ENCODE measurements at regions not wholly inside any gene's neighbourhood (a gene's known extent, or its start where the extent isn't known, plus 50 kb on each side); places are given as distances from the start of the nearest gene placed in this dataset.

DNA sequence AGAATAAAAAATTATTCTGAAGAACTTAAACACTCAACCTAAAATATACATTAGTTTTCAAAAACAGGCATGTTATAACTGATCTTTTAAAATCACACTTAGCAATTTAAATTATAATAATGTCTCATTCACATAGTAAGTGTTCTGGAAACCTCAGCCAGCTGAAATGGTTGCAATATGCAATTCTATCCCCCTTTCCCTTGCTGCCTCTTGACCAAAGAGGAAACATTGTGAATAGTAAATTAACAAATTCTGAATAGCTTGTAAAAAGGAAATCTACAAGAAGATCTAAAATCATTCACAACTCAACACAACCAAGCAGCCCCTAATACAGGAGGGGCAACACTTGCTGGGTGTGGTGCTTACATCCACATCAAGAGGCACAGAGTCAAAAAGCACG is 431.9 kb downstream of the BCAT1 start:
- Histone ChIP-seq H3K4me2 (ENCODE audit: low read depth, low read length) (no peak overlapping the region), H3K9me3 (ENCODE audit: low read length) (peaks cover 9% of the 10 kb centered on the region), H4K20me1 (ENCODE audit: insufficient read depth, low read length) (no peaks in the 10 kb centered on the region), H3K4me3 (replicated peaks in 1 of 3; ENCODE audit: insufficient read depth in 1 of 3, low read depth in 2 of 3, low read length in 3 of 3) (no peak overlapping the region), H3K27me3 (ENCODE audit: control insufficient read depth in 1 of 2, insufficient read depth in 2 of 2, low read length in 2 of 2) (no peaks in the 10 kb centered on the region), H3K36me3 (replicated peaks in 1 of 2; ENCODE audit: control insufficient read depth in 1 of 2, insufficient read depth in 2 of 2, low read length in 2 of 2) (no peaks in the 10 kb centered on the region), H3K27ac (ENCODE audit: extremely low read length, insufficient read depth, low read length) (no peak overlapping the region), H3K4me1 (ENCODE audit: insufficient read depth, low read length) (no peaks in the 10 kb centered on the region), H3K9ac (ENCODE audit: insufficient read depth, low read depth, low read length) (no peak overlapping the region), H2AFZ (ENCODE audit: low read length) (no peak overlapping the region), H3K79me2 (ENCODE audit: insufficient read depth, low read length) (no peaks in the 10 kb centered on the region)
- BruUV-seq (replicated peaks), result no TSS peak
- TF ChIP-seq ZNF546 (CRISPR knock-in tag; conservative IDR thresholded peaks at IDR 0.05), result no peak
- TF ChIP-seq PHF5A (CRISPR knock-in tag; IDR thresholded peaks at IDR 0.05; ENCODE audit: low read depth, unreplicated experiment), result no peak
- no peak for TF ChIP-seq ZNF136 (CRISPR knock-in tag; IDR thresholded peaks at IDR 0.05; ENCODE audit: low read depth)
- TF ChIP-seq, protein P1, sequence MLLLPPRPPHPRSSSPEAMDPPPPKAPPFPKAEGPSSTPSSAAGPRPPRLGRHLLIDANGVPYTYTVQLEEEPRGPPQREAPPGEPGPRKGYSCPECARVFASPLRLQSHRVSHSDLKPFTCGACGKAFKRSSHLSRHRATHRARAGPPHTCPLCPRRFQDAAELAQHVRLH (CRISPR knock-in tag; IDR thresholded peaks at IDR 0.05; ENCODE audit: borderline replicate concordance, low read depth), result no peak
- TF ChIP-seq ASH2L (IDR thresholded peaks at IDR 0.05; ENCODE audit: insufficient read length, low read depth, low read length), result no peak
- no peak for TF ChIP-seq ZNF557 (CRISPR knock-in tag; IDR thresholded peaks at IDR 0.05)
- no peak for TF ChIP-seq ZNF543 (CRISPR knock-in tag; IDR thresholded peaks at IDR 0.05)
- no peak for TF ChIP-seq ZKSCAN5 (CRISPR knock-in tag; IDR thresholded peaks at IDR 0.05)
- no peak for TF ChIP-seq HNRNPK (IDR thresholded peaks at IDR 0.05; ENCODE audit: low read depth, low read length, poor library complexity, severe bottlenecking)
- no peak for TF ChIP-seq GPN1 (CRISPR knock-in tag; IDR thresholded peaks at IDR 0.05; ENCODE audit: borderline replicate concordance)
- TF ChIP-seq ZNF879 (CRISPR knock-in tag; IDR thresholded peaks at IDR 0.05), result no peak
- TF ChIP-seq, protein P2, sequence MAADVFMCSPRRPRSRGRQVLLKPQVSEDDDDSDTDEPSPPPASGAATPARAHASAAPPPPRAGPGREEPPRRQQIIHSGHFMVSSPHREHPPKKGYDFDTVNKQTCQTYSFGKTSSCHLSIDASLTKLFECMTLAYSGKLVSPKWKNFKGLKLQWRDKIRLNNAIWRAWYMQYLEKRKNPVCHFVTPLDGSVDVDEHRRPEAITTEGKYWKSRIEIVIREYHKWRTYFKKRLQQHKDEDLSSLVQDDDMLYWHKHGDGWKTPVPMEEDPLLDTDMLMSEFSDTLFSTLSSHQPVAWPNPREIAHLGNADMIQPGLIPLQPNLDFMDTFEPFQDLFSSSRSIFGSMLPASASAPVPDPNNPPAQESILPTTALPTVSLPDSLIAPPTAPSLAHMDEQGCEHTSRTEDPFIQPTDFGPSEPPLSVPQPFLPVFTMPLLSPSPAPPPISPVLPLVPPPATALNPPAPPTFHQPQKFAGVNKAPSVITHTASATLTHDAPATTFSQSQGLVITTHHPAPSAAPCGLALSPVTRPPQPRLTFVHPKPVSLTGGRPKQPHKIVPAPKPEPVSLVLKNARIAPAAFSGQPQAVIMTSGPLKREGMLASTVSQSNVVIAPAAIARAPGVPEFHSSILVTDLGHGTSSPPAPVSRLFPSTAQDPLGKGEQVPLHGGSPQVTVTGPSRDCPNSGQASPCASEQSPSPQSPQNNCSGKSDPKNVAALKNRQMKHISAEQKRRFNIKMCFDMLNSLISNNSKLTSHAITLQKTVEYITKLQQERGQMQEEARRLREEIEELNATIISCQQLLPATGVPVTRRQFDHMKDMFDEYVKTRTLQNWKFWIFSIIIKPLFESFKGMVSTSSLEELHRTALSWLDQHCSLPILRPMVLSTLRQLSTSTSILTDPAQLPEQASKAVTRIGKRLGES (CRISPR knock-in tag; IDR thresholded peaks at IDR 0.05; ENCODE audit: borderline replicate concordance), result no peak
- TF ChIP-seq CBFB (CRISPR knock-in tag; IDR thresholded peaks at IDR 0.05), result no peak
- TF ChIP-seq, protein P3, sequence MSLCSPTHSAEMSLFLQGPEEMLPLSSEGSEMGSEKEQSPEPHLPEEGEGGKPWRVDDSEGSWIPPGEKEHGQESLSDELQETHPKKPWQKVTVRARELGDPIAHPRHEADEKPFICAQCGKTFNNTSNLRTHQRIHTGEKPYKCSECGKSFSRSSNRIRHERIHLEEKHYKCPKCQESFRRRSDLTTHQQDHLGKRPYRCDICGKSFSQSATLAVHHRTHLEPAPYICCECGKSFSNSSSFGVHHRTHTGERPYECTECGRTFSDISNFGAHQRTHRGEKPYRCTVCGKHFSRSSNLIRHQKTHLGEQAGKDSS (CRISPR knock-in tag; IDR thresholded peaks at IDR 0.05; ENCODE audit: borderline replicate concordance, low read depth), result no peak
- ChIA-PET POLR2A (no interaction called here), CTCF (ENCODE audit: low intra/inter-chr PET ratio, low total read pairs) (no interaction called here)
- ATAC-seq, result no peak
- in situ Hi-C loops (cut with HindIII; ENCODE audit: extremely low pct_ligation_motif_present, low pct_unique_long_range_greater_than_20kb) (no loop called here), intact Hi-C loops (cut with micrococcal nuclease; ENCODE audit: unreplicated experiment) (no loop called here)
- WGBS (ENCODE audit: low lambda C conversion rate), result 0% methylated on average over 1 of the region's 1 CpG
- no peak for FAIRE-seq
- no peak for DNase-seq (ENCODE audit: low spot score)

All from HepG2 (cell line).